HG03097 (cell line): ENCODE measurements at regions not wholly inside any gene's neighbourhood (a gene's known extent, or its start where the extent isn't known, plus 50 kb on each side); places are given as distances from the start of the nearest gene placed in this dataset.

Experiments
- ATAC-seq: cut with Tn5 transposase; IDR thresholded peaks from one replicate; pipeline ENCODE4 v1.9.1; 2021; ENCODE audit not compliant: unreplicated experiment, low FRiP score

DNA sequence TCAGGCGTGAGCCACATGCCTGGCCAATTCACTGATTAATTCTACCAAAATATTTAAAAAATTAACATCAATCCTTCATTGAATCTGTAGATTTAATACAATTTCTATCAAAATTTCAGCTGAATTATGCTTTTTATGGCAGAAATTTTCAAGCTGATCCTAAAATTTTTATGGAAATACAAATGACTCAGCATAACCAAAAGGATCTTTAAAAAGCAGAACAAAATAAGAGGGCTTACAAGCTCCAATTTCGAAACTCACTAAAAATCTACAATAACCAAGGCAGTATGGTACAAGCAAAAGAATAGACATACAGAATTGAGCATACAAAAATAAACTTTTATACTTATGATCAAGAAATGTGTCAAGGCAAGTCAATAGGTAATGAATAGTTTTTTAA is 180.4 kb upstream of the CTNNB1 start:
- no peak for ATAC-seq

DNA sequence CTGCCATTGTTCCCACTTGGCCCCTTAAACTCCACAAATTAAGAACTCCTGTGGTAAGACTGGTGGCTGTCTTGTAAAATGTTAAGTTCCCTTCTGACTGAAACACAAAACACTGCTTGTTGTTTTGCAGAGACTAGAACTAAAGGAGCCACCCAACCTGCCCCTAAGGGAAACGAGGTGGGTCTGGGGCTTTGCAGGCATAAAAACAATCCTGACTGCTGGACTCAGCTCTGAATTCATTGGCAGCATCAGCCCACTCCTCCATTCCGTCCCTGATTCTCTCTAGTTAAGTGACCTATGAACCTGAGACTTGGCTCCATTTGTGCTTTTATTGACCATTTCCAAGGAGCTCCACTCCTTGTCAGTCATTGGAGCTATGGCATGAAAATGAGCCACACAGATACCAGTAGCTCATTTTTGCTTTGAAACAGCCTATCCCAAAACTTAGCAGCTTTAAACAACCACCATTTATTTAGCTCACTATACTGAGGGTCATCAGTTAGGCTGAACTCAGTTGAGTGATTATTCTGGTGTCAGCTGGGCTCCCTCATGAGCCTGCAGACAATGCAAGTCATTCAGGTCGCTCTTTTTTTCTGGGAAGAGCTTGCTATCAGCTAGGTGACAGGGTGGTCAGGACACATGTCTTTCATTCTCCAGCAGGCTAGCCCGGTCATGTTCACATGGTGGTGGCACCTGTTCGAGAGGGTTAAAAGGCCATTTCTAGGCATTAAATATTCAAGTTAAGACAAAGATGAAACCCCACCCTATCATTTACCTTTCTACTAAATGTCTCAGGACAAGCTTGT is 175.1 kb upstream of the CTNNB1 start:
- ATAC-seq, result no peak

DNA sequence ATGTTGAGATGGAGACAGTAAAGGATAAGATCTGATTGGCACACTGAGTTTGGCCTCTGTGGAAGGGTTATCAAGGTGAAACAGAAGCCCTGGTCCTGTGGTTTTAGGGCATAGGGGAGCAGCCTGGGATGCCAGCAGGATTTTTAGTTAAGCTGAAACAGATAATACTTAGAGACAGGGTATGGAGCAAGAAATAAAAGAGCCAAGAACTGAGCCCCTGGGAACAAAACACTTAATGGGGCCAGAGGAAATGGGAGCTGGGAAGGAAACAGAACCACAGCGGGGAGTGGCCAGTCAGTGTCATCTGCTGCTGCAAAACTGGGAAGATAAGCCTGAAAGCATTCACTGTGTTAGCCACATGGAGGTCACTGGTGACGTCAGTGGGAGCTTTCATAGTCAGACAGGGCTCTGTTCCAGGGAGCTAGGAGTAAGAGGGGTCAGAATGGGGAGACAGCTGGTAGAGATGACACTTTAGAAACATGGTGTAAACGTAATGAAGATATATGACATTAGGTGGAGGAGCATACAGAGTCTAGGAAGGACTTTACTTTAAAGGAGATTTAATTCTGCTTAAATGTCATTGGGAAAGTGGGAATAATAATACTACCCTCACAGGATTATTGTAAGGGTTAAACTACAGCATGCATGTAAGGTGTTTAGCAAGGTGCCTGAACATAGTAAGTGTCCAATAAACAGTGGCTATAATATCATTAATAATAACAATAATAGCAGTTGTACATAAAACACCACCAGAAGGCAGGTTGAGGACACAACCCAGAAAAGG is 172.7 kb upstream of the CTNNB1 start:
- no peak for ATAC-seq

DNA sequence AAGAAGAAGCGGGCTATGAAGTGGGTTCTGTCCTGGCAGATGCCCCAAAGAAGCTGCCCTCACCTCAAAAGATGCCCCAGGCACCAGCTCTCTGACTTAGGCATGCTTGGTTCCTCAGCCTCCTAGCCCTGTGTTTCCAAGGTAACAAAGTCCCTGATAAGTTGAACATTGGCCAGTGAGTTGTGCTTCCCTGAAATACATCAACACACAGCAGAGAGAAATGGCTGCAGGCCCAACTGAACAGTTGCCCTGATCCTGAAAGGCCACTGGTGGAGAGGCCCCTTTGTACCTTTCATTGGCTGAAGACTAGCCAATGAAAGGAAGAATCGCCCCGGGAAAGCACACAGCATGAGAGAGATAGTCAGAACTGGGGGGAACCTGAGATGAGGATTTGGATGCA is 169.9 kb upstream of the CTNNB1 start:
- no peak for ATAC-seq

DNA sequence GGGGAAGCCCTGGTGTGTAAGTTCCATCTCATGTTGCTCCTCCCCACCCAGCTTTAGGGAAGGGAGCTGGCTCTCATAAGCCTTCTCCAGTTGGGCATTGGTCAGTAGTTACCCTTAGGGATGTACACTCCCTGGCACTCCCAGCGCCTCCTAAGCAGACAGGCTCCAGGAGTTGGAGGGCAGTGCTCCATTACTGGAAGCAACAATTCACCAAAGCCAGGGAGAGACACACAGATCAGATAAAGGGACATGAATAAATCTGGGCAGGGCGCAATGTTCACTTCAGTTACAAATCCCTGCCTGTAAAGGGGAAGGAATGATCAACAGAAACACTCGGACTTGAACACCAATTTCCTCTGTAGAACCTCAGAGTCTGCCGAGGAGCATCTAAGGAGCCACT is 169.1 kb upstream of the CTNNB1 start:
- no peak for ATAC-seq

DNA sequence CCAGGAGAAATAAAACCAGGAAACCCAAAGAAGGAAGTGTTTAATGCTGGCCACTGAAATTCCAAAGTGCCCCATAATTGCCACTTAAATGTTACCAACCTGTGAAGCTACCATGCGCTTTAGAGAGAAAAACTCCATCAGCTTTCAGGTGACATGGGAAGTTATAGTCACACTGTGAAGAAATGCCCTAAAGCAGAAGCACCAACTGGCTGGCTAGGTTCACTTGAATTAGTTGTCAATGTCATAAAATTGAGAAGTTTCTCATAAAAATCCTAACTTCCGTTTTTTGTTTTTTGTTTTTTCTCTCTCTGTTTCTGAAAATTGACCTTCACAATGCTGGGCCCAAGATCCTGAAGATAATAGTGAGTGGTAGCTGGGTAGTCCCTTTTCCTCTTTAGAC is 167.9 kb upstream of the CTNNB1 start:
- no peak for ATAC-seq

DNA sequence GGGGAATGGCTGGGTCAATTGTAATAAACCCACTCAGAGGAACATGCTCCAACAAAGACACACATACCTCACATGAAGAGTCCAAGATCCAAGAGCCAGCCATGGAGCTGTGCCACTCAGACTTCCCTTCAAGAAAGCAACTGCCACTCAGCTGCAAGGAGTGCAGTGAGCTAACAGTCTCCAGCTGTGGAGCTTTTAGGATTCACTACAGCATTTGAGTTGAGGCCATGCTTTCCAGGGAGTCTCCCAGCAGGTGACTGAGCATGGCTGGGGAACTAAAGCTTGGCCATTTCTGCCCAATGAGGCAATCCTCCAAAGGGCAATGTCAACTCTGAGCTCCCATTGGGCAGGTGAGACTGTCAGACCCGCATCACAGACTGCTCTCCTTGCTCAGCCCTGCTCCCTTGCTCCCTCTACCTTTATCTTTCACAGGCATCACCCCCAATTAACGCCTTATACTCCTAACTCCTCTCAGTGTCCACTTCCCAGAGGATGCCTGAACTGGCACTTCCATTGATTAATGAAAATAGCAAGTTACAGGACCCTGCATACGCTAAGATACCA is 165.3 kb upstream of the CTNNB1 start:
- ATAC-seq, result no peak

DNA sequence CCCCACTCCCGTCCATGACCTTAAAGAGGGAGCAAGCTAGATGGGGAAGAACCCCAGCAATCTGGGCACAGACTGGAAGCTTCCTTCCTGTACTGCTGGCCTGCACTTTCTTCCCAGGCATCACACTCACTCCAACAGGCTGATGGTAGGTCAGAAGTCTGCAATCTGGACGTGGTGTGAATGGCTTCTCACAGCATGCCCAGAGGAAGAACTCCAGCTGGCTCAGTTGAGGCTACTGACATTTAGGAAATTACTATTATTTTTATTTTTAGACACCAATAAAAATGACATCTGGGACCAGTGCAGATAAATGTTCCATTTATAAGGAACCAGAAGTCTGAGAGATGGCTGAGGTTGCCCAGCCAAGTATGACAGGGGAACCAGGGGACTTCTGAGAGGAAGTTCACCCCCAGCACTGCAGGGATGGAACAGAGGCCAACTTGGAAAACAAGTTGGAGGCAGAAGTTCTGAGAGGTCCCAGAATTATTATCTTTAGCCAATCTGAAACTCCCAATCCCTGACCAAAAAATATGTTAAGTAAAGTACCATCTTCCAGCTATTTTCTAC is 163.8 kb upstream of the CTNNB1 start:
- no peak for ATAC-seq

DNA sequence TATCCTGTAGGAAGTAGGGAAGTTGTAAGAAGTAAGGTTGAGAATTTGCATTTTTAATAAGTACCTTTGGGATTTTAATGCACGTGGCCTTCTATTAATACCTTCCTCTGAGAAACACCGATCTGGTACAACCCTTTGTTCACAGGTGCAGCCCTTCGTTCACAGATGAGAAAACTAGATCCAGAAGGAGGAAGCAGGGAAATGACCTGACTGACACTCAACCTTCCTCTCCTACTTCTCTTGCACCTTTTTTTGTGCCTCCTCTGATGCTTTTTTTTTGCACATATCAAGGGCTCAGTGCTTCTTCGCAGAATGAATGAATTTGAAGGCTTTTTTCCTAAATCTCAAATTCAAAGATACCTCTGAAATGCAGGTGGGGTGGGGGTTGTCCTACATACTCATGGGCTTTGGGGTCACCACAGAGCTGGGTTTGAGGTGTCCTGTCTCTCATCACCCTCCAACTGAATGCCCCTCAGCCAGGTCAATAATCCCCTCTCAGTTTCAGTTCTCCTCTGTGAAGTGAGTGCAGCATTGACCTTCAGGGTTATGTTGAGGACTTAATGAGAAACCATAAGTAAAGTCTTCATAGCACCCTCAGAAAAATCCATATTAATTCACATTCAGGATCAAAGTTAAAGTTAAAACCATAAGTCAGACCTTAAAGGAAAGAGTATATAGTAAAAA is 161.5 kb upstream of the CTNNB1 start:
- ATAC-seq, result no peak

DNA sequence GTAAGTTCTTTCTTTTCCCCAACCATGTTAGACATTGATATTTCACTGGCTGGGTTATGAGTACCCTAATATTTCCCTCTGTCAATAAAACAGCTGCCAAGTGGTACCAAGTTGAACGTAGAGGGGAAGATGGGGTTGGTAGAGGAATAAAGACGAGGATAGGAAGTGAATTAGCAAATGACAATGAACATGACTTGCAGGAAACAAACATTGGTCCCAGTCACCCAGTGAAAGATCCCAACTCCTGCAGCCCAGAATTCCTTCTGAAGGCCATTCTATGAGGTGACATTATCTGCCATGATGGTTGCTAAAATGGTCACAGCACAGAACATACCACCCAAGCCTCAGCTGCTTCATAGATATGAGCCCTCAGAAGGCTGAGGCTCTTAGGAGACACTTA is 159.0 kb upstream of the CTNNB1 start:
- no peak for ATAC-seq

DNA sequence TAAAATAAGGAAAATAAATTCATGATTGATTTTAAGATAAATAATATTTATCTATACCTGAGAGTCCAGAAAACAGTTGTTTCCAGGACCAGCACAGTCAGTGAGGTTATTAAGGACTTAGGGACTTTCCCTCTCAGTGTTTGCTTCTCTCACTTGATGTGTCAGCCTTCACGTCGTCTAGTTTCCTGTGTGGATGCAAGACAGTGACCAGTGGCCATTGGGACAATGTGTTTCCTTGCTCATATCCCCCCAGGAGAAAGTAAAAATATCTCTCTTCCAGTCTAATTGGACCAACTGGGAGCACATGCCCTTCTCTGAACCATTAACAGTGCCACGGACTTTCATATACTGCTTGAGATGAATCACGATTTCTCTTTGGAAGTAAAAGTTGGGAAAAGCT is 157.8 kb upstream of the CTNNB1 start:
- ATAC-seq, result no peak

DNA sequence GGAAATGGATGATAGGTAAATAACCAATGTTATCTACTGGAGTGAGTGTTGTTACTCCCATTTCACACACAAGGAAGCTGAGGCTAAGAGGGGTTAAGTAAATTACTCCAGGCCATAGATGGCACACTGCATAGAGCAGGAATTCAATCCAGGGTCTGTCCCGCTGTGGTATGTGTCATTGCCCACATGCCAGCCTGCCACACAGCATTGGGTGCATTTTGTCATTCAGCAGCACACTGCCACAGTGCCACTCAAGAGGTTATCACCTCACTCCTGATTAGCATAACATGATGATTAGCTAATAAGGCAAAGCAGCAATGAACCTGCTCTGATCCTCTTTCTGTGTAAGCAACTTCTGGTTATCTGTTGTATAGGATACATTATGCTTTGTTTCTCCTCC is 157.4 kb upstream of the CTNNB1 start:
- no peak for ATAC-seq

DNA sequence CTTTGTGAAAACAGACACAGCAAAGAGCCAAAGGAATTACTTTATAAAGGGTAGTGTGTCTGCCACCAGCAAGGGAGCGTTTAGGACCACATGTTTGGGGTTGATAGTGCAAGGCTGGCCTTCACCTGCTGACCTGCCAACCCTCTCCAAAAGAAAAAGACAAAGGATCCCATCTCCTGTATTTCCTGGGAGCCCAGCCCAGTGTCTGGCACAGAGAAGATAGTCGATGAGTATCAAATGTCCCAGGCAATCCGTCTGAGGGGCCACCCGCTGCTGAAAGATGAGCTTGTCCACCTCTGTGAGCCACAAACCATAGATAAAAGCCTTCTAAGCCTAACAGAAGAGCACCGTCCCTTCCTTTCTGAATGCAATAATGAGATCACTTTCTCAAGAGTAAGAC is 154.8 kb upstream of the CTNNB1 start:
- ATAC-seq, result no peak

DNA sequence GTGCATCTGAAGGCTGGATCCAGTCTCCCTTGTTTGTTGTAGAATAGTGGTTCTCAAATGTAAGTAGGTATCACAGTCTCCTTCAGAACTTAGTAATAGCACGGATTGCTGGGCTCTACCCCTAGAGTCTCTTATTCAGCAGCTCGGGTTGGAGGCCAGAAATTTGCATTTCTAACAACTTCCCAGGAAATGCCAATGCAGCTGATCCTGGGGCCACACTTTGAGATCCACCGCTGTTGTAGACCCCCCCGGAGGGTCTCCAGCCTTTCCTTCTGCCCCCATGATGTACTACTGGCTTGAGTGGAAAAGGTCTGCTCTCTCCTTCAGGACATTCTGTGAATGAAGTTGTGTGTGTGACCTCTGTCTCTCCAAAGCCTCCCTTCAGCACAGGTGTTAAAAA is 153.8 kb upstream of the CTNNB1 start:
- ATAC-seq, result no peak

DNA sequence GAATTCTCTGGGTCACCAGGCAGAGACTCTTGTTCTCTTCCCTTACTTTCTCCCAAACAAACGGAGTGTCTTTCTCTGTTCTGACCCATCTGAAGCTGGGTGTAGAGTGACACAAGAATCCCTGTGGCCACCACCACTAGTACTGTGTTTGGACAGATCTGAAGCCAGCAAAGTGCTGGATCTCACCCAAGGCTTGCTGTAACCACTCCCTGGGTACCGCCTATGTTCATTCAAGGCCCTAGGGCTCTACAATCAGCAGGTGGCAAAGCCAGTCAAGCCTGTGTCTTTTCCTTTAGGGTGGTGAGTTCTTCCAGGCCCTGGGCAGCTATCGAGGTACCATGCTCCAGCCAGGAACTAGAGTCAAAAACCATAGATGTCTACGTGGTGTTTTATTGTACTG is 149.2 kb upstream of the CTNNB1 start:
- ATAC-seq, result no peak

DNA sequence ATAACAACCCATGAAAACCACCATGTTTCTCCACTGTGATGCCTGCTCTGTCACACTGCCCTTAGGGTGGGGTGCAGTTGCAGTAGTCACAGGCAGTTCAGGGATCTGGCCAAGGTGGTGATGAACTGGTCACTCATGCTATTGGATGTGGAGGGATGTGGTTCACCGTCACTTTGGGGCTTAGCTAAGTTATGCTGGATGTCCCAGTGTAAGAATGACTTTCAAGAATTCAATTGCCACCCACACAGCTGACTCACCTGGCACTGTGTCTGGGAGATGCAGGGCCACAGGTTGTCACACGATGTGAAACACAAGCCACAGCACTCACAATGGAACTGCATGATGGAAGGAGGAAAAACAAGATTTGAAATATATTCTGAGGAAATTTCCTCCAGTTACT is 146.1 kb upstream of the CTNNB1 start:
- ATAC-seq, result no peak

DNA sequence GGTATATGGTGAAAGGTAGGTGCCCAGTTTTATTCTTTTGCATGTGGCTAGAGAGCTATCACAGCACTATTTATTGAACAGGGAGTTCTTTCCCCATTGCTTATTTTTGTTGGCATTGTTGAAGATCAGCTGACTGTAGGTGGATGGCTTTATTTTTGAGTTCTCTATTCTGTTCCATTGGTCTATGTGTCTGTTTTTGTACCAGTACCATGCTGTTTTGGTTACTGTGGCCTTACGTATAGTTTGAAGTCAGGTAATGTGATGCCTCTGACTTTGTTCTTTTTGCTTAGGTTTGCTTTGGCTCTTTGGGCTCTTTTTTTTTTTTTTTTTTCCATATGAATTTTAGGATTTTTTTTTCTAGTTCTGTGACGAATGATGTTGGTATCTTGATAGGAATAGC is 139.2 kb upstream of the CTNNB1 start:
- no peak for ATAC-seq

DNA sequence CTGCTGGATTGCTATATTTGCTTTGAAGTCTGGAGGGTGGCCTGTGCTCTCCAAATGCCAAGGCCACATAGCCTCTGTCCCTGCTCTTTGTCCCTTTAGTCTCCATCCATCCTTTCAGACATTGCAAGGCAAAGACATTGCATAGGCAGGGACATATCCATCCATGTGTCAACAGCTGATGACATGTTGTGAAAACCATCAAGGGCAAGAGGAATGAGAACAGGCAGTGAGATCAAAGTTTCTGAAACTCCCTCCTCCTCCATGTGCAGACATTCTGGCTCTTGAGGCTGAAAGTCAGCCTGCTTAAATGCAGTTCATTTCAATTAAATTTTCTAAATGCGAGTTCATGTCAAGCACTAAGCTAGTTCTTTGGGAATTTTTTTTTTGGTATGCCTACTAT is 135.2 kb upstream of the CTNNB1 start:
- no peak for ATAC-seq

DNA sequence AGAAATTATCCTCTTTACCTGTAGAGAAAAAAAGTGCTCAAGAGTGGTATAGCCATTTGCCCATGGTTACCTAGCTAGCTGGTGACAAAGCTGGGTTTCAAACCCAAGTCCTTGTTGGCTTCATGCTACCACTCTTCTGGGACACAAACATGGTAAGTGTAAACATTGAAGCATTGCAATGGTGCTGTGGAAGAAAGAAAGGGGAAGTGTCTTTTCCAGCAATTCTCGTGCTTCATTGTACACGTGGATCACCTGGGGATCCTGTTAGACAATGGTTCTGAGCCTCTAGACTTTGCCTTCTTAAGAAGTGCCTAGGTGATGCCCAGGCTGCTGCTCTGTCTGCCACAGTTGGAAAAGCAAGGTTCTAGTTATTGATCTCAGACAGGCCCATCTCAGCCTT is 134.8 kb upstream of the CTNNB1 start:
- no peak for ATAC-seq

DNA sequence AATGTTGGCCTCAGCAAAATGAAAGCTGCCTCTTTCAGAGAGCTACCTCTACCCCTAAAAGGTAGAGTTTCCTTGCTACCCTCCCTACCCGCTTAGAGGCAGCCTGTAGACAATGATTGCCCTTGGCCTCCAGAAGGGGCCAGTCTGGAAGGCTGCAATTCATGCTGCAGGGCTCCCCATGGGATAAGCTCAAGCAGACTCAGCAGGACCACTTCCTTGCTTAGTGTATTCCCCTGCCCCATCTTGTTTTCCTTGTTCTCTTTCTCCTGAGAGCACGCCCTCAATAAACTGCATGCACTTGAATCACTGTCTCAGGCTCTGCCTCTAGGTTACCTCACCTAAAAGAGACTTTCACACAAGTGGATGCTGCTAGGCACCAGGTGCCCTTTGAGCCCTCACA is 134.0 kb upstream of the CTNNB1 start:
- no peak for ATAC-seq

DNA sequence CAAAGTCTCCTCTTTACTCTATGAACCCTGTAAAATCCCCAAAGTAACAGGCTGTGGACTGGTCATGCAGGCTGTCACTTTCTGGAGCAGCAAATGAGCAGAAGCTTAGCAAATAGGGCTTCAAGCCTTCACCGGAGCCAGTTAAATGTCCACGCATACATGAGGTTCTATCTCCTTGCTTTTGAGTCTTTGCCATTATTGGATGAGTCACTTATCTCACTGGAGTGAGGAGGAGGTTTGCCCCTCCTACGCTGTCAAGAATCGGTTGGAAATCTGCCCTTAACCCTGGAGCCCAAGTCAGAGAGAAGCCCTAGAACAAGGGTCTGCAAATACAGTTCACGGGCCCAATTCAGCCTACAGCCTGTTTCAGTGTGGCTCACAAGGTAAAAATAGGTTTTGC is 126.1 kb upstream of the CTNNB1 start:
- no peak for ATAC-seq
